Neural cell (in vitro differentiated cells): ENCODE measurements at regions not wholly inside any gene's neighbourhood (a gene's known extent, or its start where the extent isn't known, plus 50 kb on each side); places are given as distances from the start of the nearest gene placed in this dataset.

ENCODE experiments used
- H2AFZ ChIP-seq: fragments of 200-600, 300-800 bp; sonication (generic), shearing (Covaris generic); 2 replicates; pipeline ENCODE4 v1.6.0; 2014; ENCODE audit warnings: low read depth, mild to moderate bottlenecking, antibody characterized with exemption, low read length, moderate library complexity
- H3F3A ChIP-seq: fragments of 200-600 bp; shearing (Covaris generic); 2 replicates; pipeline ENCODE4 v1.6.1; 2016; ENCODE audit warnings: mild to moderate bottlenecking, moderate library complexity, mixed read lengths, antibody characterized with exemption, low read length; ENCODE audit not compliant: insufficient read depth, poor library complexity, severe bottlenecking
- H3K27ac ChIP-seq: fragments of 200-600, 300-800 bp; sonication (generic), shearing (Covaris generic); 2 replicates; pipeline ENCODE4 v1.5.1; 2014; ENCODE audit warnings: mild to moderate bottlenecking, low read length, moderate library complexity
- H3K27me3 ChIP-seq: fragments of 300-800, 200-600 bp; sonication (generic), shearing (Covaris generic); 2 replicates; pipeline ENCODE4 v1.6.0; 2014; ENCODE audit warnings: mild to moderate bottlenecking, low read depth, low read length, moderate library complexity; ENCODE audit not compliant: insufficient read depth
- H3K36me3 ChIP-seq: fragments of 300-800, 200-600 bp; sonication (generic), shearing (Covaris generic); 2 replicates; pipeline ENCODE4 v1.5.1; 2014; ENCODE audit warnings: mild to moderate bottlenecking, antibody characterized with exemption, low read length, moderate library complexity; ENCODE audit not compliant: insufficient read depth
- H3K4me2 ChIP-seq: fragments of 300-800, 200-600 bp; sonication (generic), shearing (Covaris generic); 2 replicates; pipeline ENCODE4 v1.6.0; 2014; ENCODE audit warnings: mild to moderate bottlenecking, low read length
- H3K4me3 ChIP-seq: fragments of 300-800, 200-600 bp; sonication (generic), shearing (Covaris generic); 2 replicates; pipeline ENCODE4 v1.5.1; 2014; ENCODE audit warnings: mild to moderate bottlenecking, low read length, moderate library complexity
- H3K79me2 ChIP-seq: fragments of 200-600 bp; shearing (Covaris generic); replicated peaks from 2 replicates; pipeline ENCODE4 v1.6.0; 2014; ENCODE audit warnings: mild to moderate bottlenecking, low read length, moderate library complexity; ENCODE audit not compliant: insufficient read depth
- H3K9ac ChIP-seq: fragments of 300-800, 200-600 bp; sonication (generic), shearing (Covaris generic); 2 replicates; pipeline ENCODE4 v1.6.1; 2016; ENCODE audit warnings: mild to moderate bottlenecking, low read length, mixed read lengths
- H3K9me2 ChIP-seq: fragments of 200-600 bp; shearing (Covaris generic); 2 replicates; pipeline ENCODE4 v1.6.1; 2016; ENCODE audit warnings: mild to moderate bottlenecking, low read length, mixed read lengths; ENCODE audit not compliant: insufficient read depth
- H3K9me3 ChIP-seq: fragments of 200-600, 300-800 bp; sonication (generic), shearing (Covaris generic); 2 replicates; pipeline ENCODE4 v1.6.1; 2016; ENCODE audit warnings: mild to moderate bottlenecking, mixed run types, low read length, moderate library complexity, mixed read lengths
- H4K20me1 ChIP-seq: fragments of 200-600 bp; shearing (Covaris generic); 2 replicates; pipeline ENCODE4 v1.6.1; 2016; ENCODE audit warnings: mild to moderate bottlenecking, mixed run types; ENCODE audit not compliant: insufficient read depth
- CTCF ChIP-seq: fragments of 450-650 bp; IDR thresholded peaks from 2 replicates; pipeline ENCODE4 v1.5.1; 2014; ENCODE audit warnings: antibody characterized with exemption, mild to moderate bottlenecking, moderate library complexity; ENCODE audit not compliant: poor library complexity, severe bottlenecking
- EP300 ChIP-seq: fragments of 450-650 bp; conservative IDR thresholded peaks from 2 replicates; pipeline ENCODE4 v1.6.1; 2014; ENCODE audit warnings: antibody characterized with exemption, mild to moderate bottlenecking, moderate library complexity; ENCODE audit not compliant: poor library complexity, severe bottlenecking
- EZH2 ChIP-seq: fragments of 200-600, 300-800 bp; shearing (Covaris generic), sonication (generic); IDR thresholded peaks from 2 replicates; pipeline ENCODE4 v1.6.1; 2014; ENCODE audit warnings: antibody characterized with exemption, low read length, borderline replicate concordance, mild to moderate bottlenecking; ENCODE audit not compliant: insufficient read depth, poor library complexity, severe bottlenecking
- MXI1 ChIP-seq: fragments of 450-650 bp; conservative IDR thresholded peaks from 2 replicates; pipeline ENCODE4 v1.6.1; 2014; ENCODE audit warnings: antibody characterized with exemption, mild to moderate bottlenecking; ENCODE audit not compliant: poor library complexity, severe bottlenecking
- POLR2AphosphoS5 ChIP-seq: IDR thresholded peaks from 2 replicates; pipeline ENCODE4 v1.6.1; 2012
- RAD21 ChIP-seq: fragments of 450-650 bp; conservative IDR thresholded peaks from 2 replicates; pipeline ENCODE4 v1.6.1; 2014; ENCODE audit warnings: antibody characterized with exemption, mild to moderate bottlenecking, moderate library complexity
- REST ChIP-seq: IDR thresholded peaks from 2 replicates; pipeline ENCODE4 v1.6.1; 2012; ENCODE audit warnings: borderline replicate concordance
- SMC3 ChIP-seq: fragments of 450-650 bp; conservative IDR thresholded peaks from 2 replicates; pipeline ENCODE4 v1.6.1; 2014; ENCODE audit warnings: antibody characterized with exemption, mild to moderate bottlenecking, moderate library complexity; ENCODE audit not compliant: poor library complexity
- TAF1 ChIP-seq: IDR thresholded peaks from 2 replicates; pipeline ENCODE4 v1.6.1; 2012; ENCODE audit warnings: low read depth

GRCh38 chr6:169893624-169894023 lies 142.2 kb downstream of the ERMARD start:
- H3K9me3 ChIP-seq: no peaks in the 10 kb centered on the region
- no peaks in the 10 kb centered on the region for H3K27me3 ChIP-seq
- H3K27ac ChIP-seq: no peak overlapping the region
- TF ChIP-seq SMC3 (no peak), TAF1 (no peak), POLR2AphosphoS5 (no peak), EP300 (no peak), REST (no peak), MXI1 (no peak), RAD21 (no peak), CTCF (no peak), EZH2 (no peak)
- H4K20me1 ChIP-seq: no peaks in the 10 kb centered on the region
- no peaks in the 10 kb centered on the region for H3K36me3 ChIP-seq
- H3F3A ChIP-seq: no peaks in the 10 kb centered on the region
- H3K79me2 ChIP-seq: no peaks in the 10 kb centered on the region
- H3K9me2 ChIP-seq: no peaks in the 10 kb centered on the region
- no peak overlapping the region for H3K9ac ChIP-seq
- no peak overlapping the region for H2AFZ ChIP-seq
- no peak overlapping the region for H3K4me2 ChIP-seq
- H3K4me3 ChIP-seq: no peak overlapping the region

- Histone ChIP-seq H3K9me2 (no peaks in the 10 kb centered on the region), H3K4me3 (no peak overlapping the region), H3F3A (no peaks in the 10 kb centered on the region), H4K20me1 (no peaks in the 10 kb centered on the region), H2AFZ (no peak overlapping the region), H3K9ac (no peak overlapping the region), H3K27me3 (no peaks in the 10 kb centered on the region), H3K36me3 (no peaks in the 10 kb centered on the region), H3K9me3 (no peaks in the 10 kb centered on the region), H3K4me2 (no peak overlapping the region), H3K79me2 (no peaks in the 10 kb centered on the region), H3K27ac (no peak overlapping the region)
- no peak for TF ChIP-seq REST
- no peak for TF ChIP-seq SMC3
- no peak for TF ChIP-seq MXI1
- TF ChIP-seq EP300: no peak
- no peak for TF ChIP-seq CTCF
- TF ChIP-seq RAD21: no peak
- TF ChIP-seq EZH2: no peak
- no peak for TF ChIP-seq POLR2AphosphoS5
- TF ChIP-seq TAF1: no peak
Measured at GRCh38 chr6:169891846-169892245, 140.4 kb downstream of the ERMARD start.
